ENCODE measurements at regions not wholly inside any gene's neighbourhood (a gene's known extent, or its start where the extent isn't known, plus 50 kb on each side); places are given as distances from the start of the nearest gene placed in this dataset.

DNA sequence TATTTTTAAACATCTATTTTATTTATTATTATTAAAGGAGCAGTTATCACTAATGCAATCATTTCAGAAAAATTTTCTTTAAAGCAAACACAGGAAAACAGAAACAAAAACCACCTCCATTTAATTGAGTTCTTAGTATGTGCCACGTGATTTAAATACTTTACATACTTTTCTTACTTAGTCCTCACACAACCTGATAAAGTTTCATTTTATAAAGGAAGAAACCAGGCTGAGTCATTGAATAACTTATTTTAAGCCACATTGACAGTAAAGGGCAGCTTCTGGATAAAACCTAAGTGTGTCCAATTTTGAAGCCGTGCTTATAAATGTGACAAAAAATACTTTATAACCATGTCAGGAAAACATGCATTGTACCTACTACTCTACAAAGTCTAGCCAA is 57.1 kb upstream of the PCED1B start:
- no peak overlapping the region for H3K4me3 ChIP-seq (replicated peaks; ENCODE audit: low read depth, low read length)
- DNase-seq (ENCODE audit: extremely low read depth, low read depth) = no peak
- TF ChIP-seq, protein P1, sequence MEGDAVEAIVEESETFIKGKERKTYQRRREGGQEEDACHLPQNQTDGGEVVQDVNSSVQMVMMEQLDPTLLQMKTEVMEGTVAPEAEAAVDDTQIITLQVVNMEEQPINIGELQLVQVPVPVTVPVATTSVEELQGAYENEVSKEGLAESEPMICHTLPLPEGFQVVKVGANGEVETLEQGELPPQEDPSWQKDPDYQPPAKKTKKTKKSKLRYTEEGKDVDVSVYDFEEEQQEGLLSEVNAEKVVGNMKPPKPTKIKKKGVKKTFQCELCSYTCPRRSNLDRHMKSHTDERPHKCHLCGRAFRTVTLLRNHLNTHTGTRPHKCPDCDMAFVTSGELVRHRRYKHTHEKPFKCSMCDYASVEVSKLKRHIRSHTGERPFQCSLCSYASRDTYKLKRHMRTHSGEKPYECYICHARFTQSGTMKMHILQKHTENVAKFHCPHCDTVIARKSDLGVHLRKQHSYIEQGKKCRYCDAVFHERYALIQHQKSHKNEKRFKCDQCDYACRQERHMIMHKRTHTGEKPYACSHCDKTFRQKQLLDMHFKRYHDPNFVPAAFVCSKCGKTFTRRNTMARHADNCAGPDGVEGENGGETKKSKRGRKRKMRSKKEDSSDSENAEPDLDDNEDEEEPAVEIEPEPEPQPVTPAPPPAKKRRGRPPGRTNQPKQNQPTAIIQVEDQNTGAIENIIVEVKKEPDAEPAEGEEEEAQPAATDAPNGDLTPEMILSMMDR (IDR thresholded peaks at IDR 0.05; ENCODE audit: low read depth, low read length, missing control alignments) = no peak

DNA sequence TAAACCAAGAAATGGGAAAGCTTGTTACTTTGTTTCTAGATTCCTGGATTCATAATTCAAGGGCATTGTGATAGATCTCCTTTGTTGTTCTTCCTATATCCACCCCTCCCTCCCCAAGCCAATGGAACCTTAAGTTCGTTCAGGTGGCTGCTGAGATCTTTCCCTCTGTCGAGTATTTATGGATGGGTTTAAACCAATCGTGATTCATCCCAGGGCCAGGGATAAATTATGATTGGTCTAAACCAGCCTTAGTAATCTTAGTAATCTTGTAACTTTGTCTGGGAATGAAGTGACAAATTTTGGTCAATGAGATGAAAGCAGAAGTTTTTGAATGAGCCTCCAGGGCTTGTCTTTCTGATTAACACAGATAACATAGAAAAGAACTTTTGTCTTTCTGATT is 56.1 kb upstream of the PCED1B start:
- TF ChIP-seq, protein P1 (IDR thresholded peaks at IDR 0.05; ENCODE audit: low read depth, low read length, missing control alignments) = no peak
- H3K4me3 ChIP-seq (replicated peaks; ENCODE audit: low read depth, low read length) = no peak overlapping the region

DNA sequence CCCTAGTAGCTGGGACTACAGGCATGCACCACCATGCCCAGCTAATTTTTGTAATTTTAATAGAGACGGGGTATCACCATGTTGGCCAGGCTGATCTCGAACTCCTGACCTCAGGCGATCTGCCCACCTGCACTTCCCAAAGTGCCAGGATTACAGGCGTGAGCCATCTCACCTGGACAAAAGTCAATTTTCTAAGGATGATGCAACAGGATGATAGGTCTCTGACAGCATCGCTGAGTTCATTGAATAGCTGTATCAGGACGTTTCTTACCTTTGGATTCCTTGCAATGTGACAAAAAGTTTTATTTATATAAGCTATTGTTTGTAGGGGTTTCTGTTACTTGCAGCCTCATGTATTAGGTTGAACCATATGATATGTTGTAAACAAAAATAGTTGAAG is 55.5 kb upstream of the PCED1B start:
- no peak overlapping the region for H3K4me3 ChIP-seq (replicated peaks; ENCODE audit: low read depth, low read length)
- DNase-seq (ENCODE audit: extremely low read depth, low read depth) = no peak
- TF ChIP-seq, protein P1 (IDR thresholded peaks at IDR 0.05; ENCODE audit: low read depth, low read length, missing control alignments) = no peak

More for the DNA sequence above, 56.1 kb upstream of the PCED1B start:
- no peak for DNase-seq (ENCODE audit: extremely low read depth, low read depth)

DNA sequence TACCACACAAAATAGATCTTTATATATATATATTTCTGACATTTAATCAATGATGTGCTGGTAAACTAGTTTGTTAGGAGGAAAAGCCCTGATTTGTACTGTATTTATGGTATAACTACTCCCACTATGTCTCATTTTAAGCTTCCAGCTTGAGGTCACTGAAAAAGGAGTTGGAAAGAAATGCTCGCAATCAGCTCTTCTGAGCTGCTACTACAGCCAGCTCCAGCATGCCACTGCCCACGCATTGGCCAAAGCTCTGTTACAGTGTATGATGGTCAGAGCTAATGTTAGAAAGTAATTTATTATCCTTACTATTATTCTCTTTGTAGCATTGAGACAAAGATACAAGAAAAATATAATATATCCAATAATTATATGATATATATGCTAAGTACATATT is 55.0 kb upstream of the PCED1B start:
- TF ChIP-seq, protein P1 (IDR thresholded peaks at IDR 0.05; ENCODE audit: low read depth, low read length, missing control alignments) = no peak
- no peak overlapping the region for H3K4me3 ChIP-seq (replicated peaks; ENCODE audit: low read depth, low read length)
- DNase-seq (ENCODE audit: extremely low read depth, low read depth) = no peak

DNA sequence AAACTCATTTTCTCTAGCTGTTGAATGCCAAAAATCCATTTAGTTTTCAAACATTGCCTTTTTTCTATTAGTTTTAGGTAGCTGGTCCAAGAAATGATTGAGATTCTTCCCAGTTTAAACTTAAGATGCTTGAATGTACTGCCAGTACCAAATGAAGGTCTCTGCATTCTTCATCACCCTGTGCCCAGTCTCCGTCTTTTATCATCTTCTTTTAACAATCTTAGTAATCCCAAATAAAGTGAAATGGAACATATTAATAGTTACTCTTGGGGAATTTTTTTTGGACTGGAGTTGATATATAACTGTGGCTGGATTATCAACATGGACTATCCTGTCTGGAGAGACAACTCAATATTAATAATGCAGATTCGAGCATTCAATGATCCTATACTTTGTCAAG is 54.1 kb upstream of the PCED1B start:
- TF ChIP-seq, protein P1 (IDR thresholded peaks at IDR 0.05; ENCODE audit: low read depth, low read length, missing control alignments) = no peak
- no peak overlapping the region for H3K4me3 ChIP-seq (replicated peaks; ENCODE audit: low read depth, low read length)
- no peak for DNase-seq (ENCODE audit: extremely low read depth, low read depth)

DNA sequence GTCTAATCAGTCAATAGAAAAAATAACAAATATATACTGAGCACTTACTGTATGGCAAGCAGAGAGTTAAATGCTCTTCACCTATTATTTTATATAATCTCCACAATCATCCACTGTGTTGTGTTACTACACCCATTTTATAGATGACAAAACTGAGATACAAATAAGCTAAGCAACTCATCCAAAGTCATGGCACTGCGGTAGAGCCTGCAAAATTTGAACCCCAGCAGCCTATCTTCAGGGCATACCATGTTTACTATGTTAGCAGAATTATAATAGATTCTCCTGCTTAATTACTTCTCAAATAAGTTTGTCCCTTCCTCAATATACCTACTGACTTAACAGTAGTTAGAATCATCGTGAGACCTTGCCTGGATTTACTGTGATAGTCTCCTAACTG is 53.6 kb upstream of the PCED1B start:
- no peak for DNase-seq (ENCODE audit: extremely low read depth, low read depth)
- H3K4me3 ChIP-seq (replicated peaks; ENCODE audit: low read depth, low read length) = no peak overlapping the region
- TF ChIP-seq, protein P1 (IDR thresholded peaks at IDR 0.05; ENCODE audit: low read depth, low read length, missing control alignments) = no peak

DNA sequence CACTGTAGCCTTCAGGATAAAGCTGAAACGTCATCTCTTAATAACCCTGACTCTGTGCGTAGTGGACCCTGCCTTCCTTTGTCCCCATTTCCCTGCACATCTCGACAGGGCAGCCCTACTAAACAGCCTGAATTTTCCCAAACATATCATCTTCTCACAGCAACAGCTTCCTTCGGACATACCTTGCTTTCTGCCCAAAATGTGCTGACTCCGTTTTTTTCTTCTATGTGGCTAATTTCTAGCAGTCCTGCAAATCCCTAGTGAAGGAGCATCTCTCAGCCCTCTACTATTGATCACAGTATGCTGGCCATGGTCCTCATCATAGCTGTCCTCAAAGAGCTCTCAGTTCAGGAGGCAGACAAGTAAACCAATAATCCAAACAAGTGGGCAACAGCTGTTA is 53.1 kb upstream of the PCED1B start:
- H3K4me3 ChIP-seq (replicated peaks; ENCODE audit: low read depth, low read length) = no peak overlapping the region
- no peak for DNase-seq (ENCODE audit: extremely low read depth, low read depth)
- TF ChIP-seq, protein P1 (IDR thresholded peaks at IDR 0.05; ENCODE audit: low read depth, low read length, missing control alignments) = no peak
